ENCODE measurements at regions not wholly inside any gene's neighbourhood (a gene's known extent, or its start where the extent isn't known, plus 50 kb on each side); places are given as distances from the start of the nearest gene placed in this dataset.

- H3K9ac ChIP-seq (ENCODE audit: low read length), result no peak overlapping the region
- H3K4me3 ChIP-seq (ENCODE audit: control extremely low read depth in 1 of 5, extremely low read depth in 1 of 5, insufficient read depth in 1 of 5, low read depth in 2 of 5, low read length in 4 of 5), result no peak overlapping the region
- CTCF ChIA-PET, result no interaction called here
- H3K4me1 Mint-ChIP-seq, result no peaks in the 10 kb centered on the region
- no peak overlapping the region for H3K27ac Mint-ChIP-seq
- H3K36me3 ChIP-seq (replicated peaks in 1 of 2; ENCODE audit: control extremely low read depth in 1 of 2, control insufficient read depth in 1 of 2, extremely low read depth in 1 of 2, insufficient read depth in 2 of 2, low read length in 1 of 2), result no peaks in the 10 kb centered on the region
- 97% methylated on average over 4 of the region's 8 CpGs for WGBS (ENCODE audit: insufficient coverage)
- no peaks in the 10 kb centered on the region for H3K79me2 ChIP-seq (ENCODE audit: control insufficient read depth, insufficient read depth, low read length)
- no peaks in the 10 kb centered on the region for H3K4me1 ChIP-seq (ENCODE audit: control insufficient read depth in 2 of 2, insufficient read depth in 2 of 2, low read length in 2 of 2)
- no peaks in the 10 kb centered on the region for H3K27me3 Mint-ChIP-seq
- ATAC-seq (ENCODE audit: low read depth), result no peak
- POLR2A ChIA-PET, result no interaction called here
- H4K20me1 ChIP-seq (ENCODE audit: control insufficient read depth, insufficient read depth, low read length, poor library complexity, severe bottlenecking), result no peaks in the 10 kb centered on the region
- H3K9me3 Mint-ChIP-seq (ENCODE audit: insufficient read depth), result peaks cover 4% of the 10 kb centered on the region
- TF ChIP-seq, protein P1, sequence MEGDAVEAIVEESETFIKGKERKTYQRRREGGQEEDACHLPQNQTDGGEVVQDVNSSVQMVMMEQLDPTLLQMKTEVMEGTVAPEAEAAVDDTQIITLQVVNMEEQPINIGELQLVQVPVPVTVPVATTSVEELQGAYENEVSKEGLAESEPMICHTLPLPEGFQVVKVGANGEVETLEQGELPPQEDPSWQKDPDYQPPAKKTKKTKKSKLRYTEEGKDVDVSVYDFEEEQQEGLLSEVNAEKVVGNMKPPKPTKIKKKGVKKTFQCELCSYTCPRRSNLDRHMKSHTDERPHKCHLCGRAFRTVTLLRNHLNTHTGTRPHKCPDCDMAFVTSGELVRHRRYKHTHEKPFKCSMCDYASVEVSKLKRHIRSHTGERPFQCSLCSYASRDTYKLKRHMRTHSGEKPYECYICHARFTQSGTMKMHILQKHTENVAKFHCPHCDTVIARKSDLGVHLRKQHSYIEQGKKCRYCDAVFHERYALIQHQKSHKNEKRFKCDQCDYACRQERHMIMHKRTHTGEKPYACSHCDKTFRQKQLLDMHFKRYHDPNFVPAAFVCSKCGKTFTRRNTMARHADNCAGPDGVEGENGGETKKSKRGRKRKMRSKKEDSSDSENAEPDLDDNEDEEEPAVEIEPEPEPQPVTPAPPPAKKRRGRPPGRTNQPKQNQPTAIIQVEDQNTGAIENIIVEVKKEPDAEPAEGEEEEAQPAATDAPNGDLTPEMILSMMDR (IDR thresholded peaks at IDR 0.05), result no peak
- TF ChIP-seq EZH2 (IDR thresholded peaks at IDR 0.05; ENCODE audit: borderline replicate concordance, insufficient read depth, low read depth, low read length, poor library complexity, severe bottlenecking), result no peak
- no peaks in the 10 kb centered on the region for H3K9me3 ChIP-seq (ENCODE audit: control extremely low read depth in 1 of 3, control insufficient read depth in 2 of 3, insufficient read depth in 1 of 3, low read length in 2 of 3)
- no peak overlapping the region for H3K4me2 ChIP-seq (replicated peaks; ENCODE audit: low read depth, low read length, poor library complexity, severe bottlenecking)
- H3K27ac ChIP-seq (ENCODE audit: low read length in 2 of 2), result no peak overlapping the region
- DNase-seq, result no peak
- intact Hi-C loops (cut with micrococcal nuclease), result no loop called here
- no peak overlapping the region for H2AFZ ChIP-seq (ENCODE audit: insufficient read depth, low read depth, low read length, poor library complexity, severe bottlenecking)
- H3K4me3 Mint-ChIP-seq, result no peak overlapping the region
- no peaks in the 10 kb centered on the region for H3K27me3 ChIP-seq (replicated peaks in 1 of 4; ENCODE audit: control extremely low read depth in 1 of 4, control insufficient read depth in 3 of 4, insufficient read depth in 4 of 4, low read length in 3 of 4)
Observed at GRCh38 chr7:137146552-137147337, 196.8 kb downstream of the PTN start.

DNA sequence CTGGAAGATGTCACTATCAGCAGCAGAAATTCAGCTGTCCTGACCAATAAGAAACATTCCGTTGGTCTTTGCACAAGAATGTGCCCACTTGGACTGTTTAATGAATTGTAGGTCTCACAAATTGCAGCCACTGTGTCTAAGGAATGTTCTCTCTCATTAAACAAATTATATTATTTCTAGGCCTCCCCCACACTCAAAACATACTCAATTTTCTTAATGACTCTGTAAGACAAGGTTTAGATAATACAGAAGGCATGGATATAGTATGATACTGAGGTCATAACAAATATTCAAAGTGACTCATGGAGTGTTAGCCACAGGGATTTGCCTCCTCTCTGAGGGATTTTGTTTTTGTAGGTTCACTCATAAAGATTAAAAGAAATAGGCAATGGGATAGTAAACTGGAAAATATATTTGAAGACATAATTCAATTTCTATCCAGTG, 197.5 kb downstream of the PTN start:
- H3K27me3 Mint-ChIP-seq, result no peaks in the 10 kb centered on the region
- H3K4me3 ChIP-seq (ENCODE audit: control extremely low read depth in 1 of 5, extremely low read depth in 1 of 5, insufficient read depth in 1 of 5, low read depth in 2 of 5, low read length in 4 of 5), result no peak overlapping the region
- H3K79me2 ChIP-seq (ENCODE audit: control insufficient read depth, insufficient read depth, low read length), result no peaks in the 10 kb centered on the region
- no peak for DNase-seq
- WGBS (ENCODE audit: insufficient coverage), result no CpG with 5 or more reads among the region's 1 CpG
- no peaks in the 10 kb centered on the region for H4K20me1 ChIP-seq (ENCODE audit: control insufficient read depth, insufficient read depth, low read length, poor library complexity, severe bottlenecking)
- H3K4me1 Mint-ChIP-seq, result no peaks in the 10 kb centered on the region
- H2AFZ ChIP-seq (ENCODE audit: insufficient read depth, low read depth, low read length, poor library complexity, severe bottlenecking), result no peak overlapping the region
- ChIA-PET POLR2A (no interaction called here), CTCF (no interaction called here)
- no peak for ATAC-seq (ENCODE audit: low read depth)
- peaks cover 4% of the 10 kb centered on the region for H3K9me3 Mint-ChIP-seq (ENCODE audit: insufficient read depth)
- H3K27ac ChIP-seq (ENCODE audit: low read length in 2 of 2), result no peak overlapping the region
- H3K27me3 ChIP-seq (replicated peaks in 1 of 4; ENCODE audit: control extremely low read depth in 1 of 4, control insufficient read depth in 3 of 4, insufficient read depth in 4 of 4, low read length in 3 of 4), result no peaks in the 10 kb centered on the region
- H3K4me2 ChIP-seq (replicated peaks; ENCODE audit: low read depth, low read length, poor library complexity, severe bottlenecking), result no peak overlapping the region
- intact Hi-C loops (cut with micrococcal nuclease), result no loop called here
- H3K9ac ChIP-seq (ENCODE audit: low read length), result no peak overlapping the region
- H3K9me3 ChIP-seq (ENCODE audit: control extremely low read depth in 1 of 3, control insufficient read depth in 2 of 3, insufficient read depth in 1 of 3, low read length in 2 of 3), result no peaks in the 10 kb centered on the region
- no peaks in the 10 kb centered on the region for H3K36me3 ChIP-seq (replicated peaks in 1 of 2; ENCODE audit: control extremely low read depth in 1 of 2, control insufficient read depth in 1 of 2, extremely low read depth in 1 of 2, insufficient read depth in 2 of 2, low read length in 1 of 2)
- H3K4me3 Mint-ChIP-seq, result no peak overlapping the region
- TF ChIP-seq EZH2 (IDR thresholded peaks at IDR 0.05; ENCODE audit: borderline replicate concordance, insufficient read depth, low read depth, low read length, poor library complexity, severe bottlenecking), result no peak
- TF ChIP-seq, protein P1 (IDR thresholded peaks at IDR 0.05), result no peak
- no peak overlapping the region for H3K27ac Mint-ChIP-seq
- H3K4me1 ChIP-seq (ENCODE audit: control insufficient read depth in 2 of 2, insufficient read depth in 2 of 2, low read length in 2 of 2), result no peaks in the 10 kb centered on the region

All from B cell (primary cell).